Natural killer cell (primary cell): ENCODE measurements at regions not wholly inside any gene's neighbourhood (a gene's known extent, or its start where the extent isn't known, plus 50 kb on each side); places are given as distances from the start of the nearest gene placed in this dataset.

Experiments used
- ATAC-seq, 3 donors: fragments of 150-1000 bp in 2 of 3; fragments of 200-7000 bp in 1 of 3; cut with Tn5 transposase; 1 replicate in 1 of 3; 2 replicates in 2 of 3; pipeline ENCODE4 v1.10.0; 2021; ENCODE audit warnings: mild to moderate bottlenecking in 2 of 3, moderate library complexity in 2 of 3
- DNase-seq, 2 donors: peaks; one replicate each; pipeline versions ENCODE4 v3.0.0 to v3.0.0-alpha.2; 2013 to 2021; ENCODE audit warnings: mixed read lengths in 1 of 2
- H3K27ac ChIP-seq: one replicate; pipeline ENCODE4 v1.5.1; 2013; ENCODE audit warnings: mild to moderate bottlenecking, low read length
- H3K27me3 ChIP-seq: one replicate; pipeline ENCODE4 v1.6.1; 2013; ENCODE audit warnings: low read length; ENCODE audit not compliant: control insufficient read depth, insufficient read depth
- H3K36me3 ChIP-seq: one replicate; pipeline ENCODE4 v1.6.1; 2013; ENCODE audit warnings: low read length; ENCODE audit not compliant: control insufficient read depth, insufficient read depth
- H3K4me1 ChIP-seq: one replicate; pipeline ENCODE4 v1.6.1; 2013; ENCODE audit warnings: low read length; ENCODE audit not compliant: control insufficient read depth, insufficient read depth
- H3K4me3 ChIP-seq: one replicate; pipeline ENCODE4 v1.5.1; 2013; ENCODE audit warnings: low read length
- H3K9me3 ChIP-seq: one replicate; pipeline ENCODE4 v1.6.1; 2013; ENCODE audit warnings: low read length; ENCODE audit not compliant: control insufficient read depth, insufficient read depth
- H3K27ac Mint-ChIP-seq, 2 donors: one replicate each; pipeline ENCODE4 v1.8.0; 2022; ENCODE audit warnings: mild to moderate bottlenecking in 2 of 2, mixed read lengths in 2 of 2, moderate library complexity in 1 of 2
- H3K27me3 Mint-ChIP-seq, 2 donors: one replicate each; pipeline ENCODE4 v1.8.0; 2022; ENCODE audit warnings: low read depth in 2 of 2, mixed read lengths in 2 of 2
- H3K36me3 Mint-ChIP-seq: one replicate; pipeline ENCODE4 v1.8.0; 2022; ENCODE audit warnings: mixed read lengths
- H3K4me1 Mint-ChIP-seq, 2 donors: one replicate each; pipeline ENCODE4 v1.8.0; 2022; ENCODE audit warnings: mixed read lengths in 2 of 2
- H3K4me3 Mint-ChIP-seq: one replicate; pipeline ENCODE4 v1.8.0; 2022; ENCODE audit warnings: mild to moderate bottlenecking, moderate library complexity, mixed read lengths
- H3K9me3 Mint-ChIP-seq, 2 donors: one replicate each; pipeline ENCODE4 v1.8.0; 2022; ENCODE audit warnings: mixed read lengths in 2 of 2
- CTCF ChIP-seq: fragments of 200-600 bp; IDR thresholded peaks from one replicate; pipeline ENCODE4 v1.8.0; 2022; ENCODE audit warnings: antibody characterized with exemption
- WGBS: methylation state at CpG from one replicate; pipeline ENCODE4 v1.1.7; 2013; ENCODE audit warnings: missing lambda C conversion rate; ENCODE audit not compliant: insufficient coverage; 5-methylcytosine and 5-hydroxymethylcytosine counted together
- intact Hi-C: fragments of 100-400 bp; cut with micrococcal nuclease; formaldehyde crosslinking; loops from one replicate; pipeline ENCODE4 v1.14.2; 2022

GRCh38 chr6:92274588-92274987 lies 1144.8 kb downstream of the EPHA7 start:
- Mint-ChIP-seq H3K4me3 (no peak overlapping the region), H3K9me3 (peaks cover 8 to 16% of the 10 kb centered on the region in 2 donors), H3K27ac (no peak overlapping the region), H3K36me3 (no peaks in the 10 kb centered on the region), H3K27me3 (no peaks in the 10 kb centered on the region), H3K4me1 (no peaks in the 10 kb centered on the region)
- ATAC-seq (no peak), DNase-seq (no peak)
- Histone ChIP-seq H3K4me3 (no peak overlapping the region), H3K4me1 (no peaks in the 10 kb centered on the region), H3K27me3 (no peaks in the 10 kb centered on the region), H3K27ac (no peak overlapping the region), H3K9me3 (no peaks in the 10 kb centered on the region), H3K36me3 (no peaks in the 10 kb centered on the region)
- intact Hi-C loops, result no loop called here
- 87% methylated on average over 8 of the region's 8 CpGs for WGBS
- TF ChIP-seq CTCF, result no peak

GRCh38 chr6:92273694-92274093 lies 1145.7 kb downstream of the EPHA7 start:
- TF ChIP-seq CTCF, result no peak
- Mint-ChIP-seq H3K4me1 (no peaks in the 10 kb centered on the region), H3K27ac (no peak overlapping the region), H3K4me3 (no peak overlapping the region), H3K36me3 (no peaks in the 10 kb centered on the region), H3K27me3 (no peaks in the 10 kb centered on the region), H3K9me3 (peaks cover 8 to 15% of the 10 kb centered on the region in 2 donors)
- Histone ChIP-seq H3K27ac (no peak overlapping the region), H3K4me1 (no peaks in the 10 kb centered on the region), H3K9me3 (no peaks in the 10 kb centered on the region), H3K4me3 (no peak overlapping the region), H3K36me3 (no peaks in the 10 kb centered on the region), H3K27me3 (no peaks in the 10 kb centered on the region)
- 57% methylated on average over 2 of the region's 2 CpGs for WGBS
- intact Hi-C loops, result no loop called here
- ATAC-seq, result no peak
- no peak for DNase-seq

GRCh38 chr6:92271091-92271490 lies 1148.3 kb downstream of the EPHA7 start:
- H3K9me3 Mint-ChIP-seq, result peaks cover 7 to 13% of the 10 kb centered on the region in 2 donors
- TF ChIP-seq CTCF, result no peak
- no peak for ATAC-seq
- Histone ChIP-seq H3K4me1 (no peaks in the 10 kb centered on the region), H3K27ac (no peak overlapping the region), H3K27me3 (no peaks in the 10 kb centered on the region), H3K9me3 (no peaks in the 10 kb centered on the region), H3K4me3 (no peak overlapping the region), H3K36me3 (no peaks in the 10 kb centered on the region)
- intact Hi-C loops, result no loop called here
- H3K36me3 Mint-ChIP-seq, result no peaks in the 10 kb centered on the region
- no peak overlapping the region for H3K27ac Mint-ChIP-seq
- no peak overlapping the region for H3K4me3 Mint-ChIP-seq
- no peaks in the 10 kb centered on the region for H3K4me1 Mint-ChIP-seq
- no CpG with 5 or more reads among the region's 1 CpG for WGBS
- H3K27me3 Mint-ChIP-seq, result no peaks in the 10 kb centered on the region
- no peak for DNase-seq

- no peak for TF ChIP-seq CTCF
- ATAC-seq (no peak), DNase-seq (no peak)
- Histone ChIP-seq H3K36me3 (no peaks in the 10 kb centered on the region), H3K9me3 (no peaks in the 10 kb centered on the region), H3K4me1 (no peaks in the 10 kb centered on the region), H3K27me3 (no peaks in the 10 kb centered on the region), H3K4me3 (no peak overlapping the region), H3K27ac (no peak overlapping the region)
- Mint-ChIP-seq H3K9me3 (peaks cover 11 to 13% of the 10 kb centered on the region in 2 donors), H3K27me3 (no peaks in the 10 kb centered on the region), H3K27ac (no peak overlapping the region), H3K4me1 (no peaks in the 10 kb centered on the region), H3K4me3 (no peak overlapping the region), H3K36me3 (no peaks in the 10 kb centered on the region)
- intact Hi-C loops, result no loop called here
- WGBS, result 87% methylated on average over 6 of the region's 6 CpGs
Measured at GRCh38 chr6:92270365-92270764, 1149.0 kb downstream of the EPHA7 start.
